HG03025 (cell line): ENCODE measurements at regions not wholly inside any gene's neighbourhood (a gene's known extent, or its start where the extent isn't known, plus 50 kb on each side); places are given as distances from the start of the nearest gene placed in this dataset.
"Not testable (repeated sequence)": the region's sequence is repeated elsewhere in the genome, so short reads cannot be mapped to it uniquely, and the experiment has no call there.

Experiments used
- ATAC-seq: cut with Tn5 transposase; IDR thresholded peaks from one replicate; pipeline ENCODE4 v1.9.1; 2021; ENCODE audit warnings: mild to moderate bottlenecking, moderate library complexity; ENCODE audit not compliant: unreplicated experiment, low FRiP score

- not testable (repeated sequence) for ATAC-seq
Measured at GRCh38 chr1:206358771-206359170, 111.5 kb upstream of the IKBKE start.

GRCh38 chr1:206359377-206359776, 110.9 kb upstream of the IKBKE start:
- ATAC-seq, result not testable (repeated sequence)

DNA sequence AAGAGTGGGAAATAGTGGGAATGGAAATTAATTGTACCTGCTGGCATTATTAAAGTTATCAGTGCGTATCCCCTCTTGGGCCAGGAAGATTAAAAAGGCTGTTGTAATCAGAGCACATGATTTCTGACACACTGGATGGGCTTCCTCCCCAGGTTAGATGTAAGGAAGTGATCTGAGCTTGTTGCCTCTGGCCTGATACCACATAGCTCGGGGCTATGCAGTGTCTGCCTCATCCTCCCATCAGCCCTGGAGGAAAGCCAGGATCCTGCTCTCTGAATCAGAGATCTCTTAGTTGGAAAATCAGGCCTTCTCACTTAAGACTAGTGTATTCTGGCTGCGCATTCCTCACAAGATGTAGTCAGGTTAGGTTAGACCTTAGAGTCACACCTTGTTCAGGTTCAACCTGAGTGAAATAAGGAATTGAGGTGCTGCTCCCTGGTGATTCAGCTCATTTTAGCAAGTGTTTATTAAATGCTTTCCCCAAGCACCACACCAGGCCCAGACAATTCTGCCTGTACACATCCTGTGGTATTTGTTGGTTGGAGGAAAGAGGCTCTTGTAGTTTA, 108.2 kb upstream of the IKBKE start:
- ATAC-seq, result not testable (repeated sequence)

DNA sequence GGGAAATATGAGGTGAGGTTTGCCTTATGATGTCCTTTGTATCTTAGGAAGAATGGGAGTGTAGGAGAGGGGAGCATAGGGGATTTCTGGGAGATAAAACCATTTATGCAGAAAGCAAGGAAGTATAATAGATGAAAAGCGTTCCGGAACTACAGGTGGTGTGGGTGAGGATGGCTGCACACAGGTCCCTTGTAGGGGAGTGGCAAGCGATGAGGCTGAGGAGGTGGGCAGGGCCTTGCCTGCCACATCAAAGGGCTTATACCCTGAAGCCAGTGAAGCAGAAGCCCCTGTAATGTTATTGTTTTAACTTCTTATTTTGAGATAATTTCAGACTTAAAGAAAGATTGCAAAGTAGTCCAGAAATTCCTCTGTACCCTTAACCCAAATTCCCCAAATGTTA, 107.3 kb upstream of the IKBKE start:
- not testable (repeated sequence) for ATAC-seq

DNA sequence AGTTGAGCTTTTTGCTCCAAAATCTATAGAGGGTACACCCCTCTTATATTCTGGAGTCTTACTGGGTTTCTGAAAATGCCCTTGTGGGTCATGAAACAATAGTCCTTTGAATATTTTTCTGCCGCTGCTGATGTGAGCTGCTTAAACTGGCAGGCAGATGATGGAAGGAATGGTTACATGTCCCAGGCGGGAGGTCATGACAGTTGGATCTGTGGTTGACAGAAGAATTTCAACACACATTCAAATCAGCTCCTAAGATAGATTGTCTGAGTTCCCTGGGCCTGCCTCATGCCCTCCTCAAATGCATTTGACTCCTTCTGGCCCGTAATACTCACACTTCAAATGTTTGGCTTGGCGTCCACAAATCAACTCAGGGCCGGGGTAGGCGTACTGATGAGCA, 105.0 kb upstream of the IKBKE start:
- ATAC-seq, result not testable (repeated sequence)

DNA sequence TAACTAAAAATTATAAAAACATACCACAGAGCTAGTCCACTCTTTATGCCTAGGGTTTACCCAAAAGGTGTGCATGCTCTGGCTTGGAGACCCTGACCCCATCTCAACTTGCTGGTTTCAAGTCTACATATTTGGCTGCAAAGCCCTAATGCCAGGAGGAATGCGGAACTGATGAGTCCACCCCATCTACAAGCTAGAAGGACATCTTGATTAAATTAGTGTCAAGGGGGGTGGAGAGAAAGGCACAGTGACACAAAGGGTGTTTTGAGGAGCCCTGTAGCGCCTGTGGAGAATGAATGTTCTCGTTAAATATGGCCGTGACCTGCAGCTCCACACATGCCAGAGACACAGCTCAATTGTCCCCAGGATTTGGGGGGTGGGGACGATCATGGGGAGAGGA, 104.1 kb upstream of the IKBKE start:
- not testable (repeated sequence) for ATAC-seq

- ATAC-seq, result not testable (repeated sequence)
Measured at GRCh38 chr1:206366772-206367171, 103.5 kb upstream of the IKBKE start.

DNA sequence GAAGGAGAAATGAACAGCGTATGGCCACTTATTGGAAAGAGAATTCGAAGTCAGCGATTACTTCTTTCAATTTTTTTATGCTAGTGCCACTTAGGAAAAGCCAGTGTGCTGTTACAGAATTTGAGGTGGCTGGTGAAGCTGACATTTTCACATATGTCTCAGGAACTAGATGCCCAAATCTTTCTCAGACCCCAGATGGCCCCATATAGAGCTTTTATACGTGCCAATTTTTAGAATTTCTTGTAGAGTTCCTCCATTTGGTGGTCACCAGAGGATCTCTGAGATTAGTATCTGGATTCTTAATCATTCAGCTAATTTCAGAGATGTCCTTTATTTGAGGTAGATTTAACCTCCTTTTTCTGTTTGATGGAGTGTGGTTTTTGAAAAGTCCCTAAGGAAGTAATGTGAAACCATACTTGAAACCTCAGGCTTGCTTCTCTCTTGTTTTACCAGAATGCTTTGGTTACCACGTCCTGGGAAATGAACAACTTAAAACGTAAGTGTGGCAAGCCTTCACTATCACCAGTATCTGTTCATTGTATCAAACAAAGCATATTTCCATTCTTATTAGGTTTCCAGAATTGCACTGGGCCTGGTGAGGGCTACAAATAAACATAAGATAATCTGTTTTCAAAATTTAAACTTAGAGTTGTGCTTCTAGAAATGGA, 102.2 kb upstream of the IKBKE start:
- ATAC-seq, result not testable (repeated sequence)

GRCh38 chr1:206374725-206375124, 95.6 kb upstream of the IKBKE start:
- not testable (repeated sequence) for ATAC-seq

GRCh38 chr1:206375552-206375951, 94.7 kb upstream of the IKBKE start:
- not testable (repeated sequence) for ATAC-seq

- ATAC-seq, result not testable (repeated sequence)
Measured at GRCh38 chr1:206378506-206378905, 91.8 kb upstream of the IKBKE start.

- not testable (repeated sequence) for ATAC-seq
Measured at GRCh38 chr1:206379245-206379644, 91.0 kb upstream of the IKBKE start.

- ATAC-seq, result not testable (repeated sequence)
Measured at GRCh38 chr1:206380163-206380790, 90.0 kb upstream of the IKBKE start.

DNA sequence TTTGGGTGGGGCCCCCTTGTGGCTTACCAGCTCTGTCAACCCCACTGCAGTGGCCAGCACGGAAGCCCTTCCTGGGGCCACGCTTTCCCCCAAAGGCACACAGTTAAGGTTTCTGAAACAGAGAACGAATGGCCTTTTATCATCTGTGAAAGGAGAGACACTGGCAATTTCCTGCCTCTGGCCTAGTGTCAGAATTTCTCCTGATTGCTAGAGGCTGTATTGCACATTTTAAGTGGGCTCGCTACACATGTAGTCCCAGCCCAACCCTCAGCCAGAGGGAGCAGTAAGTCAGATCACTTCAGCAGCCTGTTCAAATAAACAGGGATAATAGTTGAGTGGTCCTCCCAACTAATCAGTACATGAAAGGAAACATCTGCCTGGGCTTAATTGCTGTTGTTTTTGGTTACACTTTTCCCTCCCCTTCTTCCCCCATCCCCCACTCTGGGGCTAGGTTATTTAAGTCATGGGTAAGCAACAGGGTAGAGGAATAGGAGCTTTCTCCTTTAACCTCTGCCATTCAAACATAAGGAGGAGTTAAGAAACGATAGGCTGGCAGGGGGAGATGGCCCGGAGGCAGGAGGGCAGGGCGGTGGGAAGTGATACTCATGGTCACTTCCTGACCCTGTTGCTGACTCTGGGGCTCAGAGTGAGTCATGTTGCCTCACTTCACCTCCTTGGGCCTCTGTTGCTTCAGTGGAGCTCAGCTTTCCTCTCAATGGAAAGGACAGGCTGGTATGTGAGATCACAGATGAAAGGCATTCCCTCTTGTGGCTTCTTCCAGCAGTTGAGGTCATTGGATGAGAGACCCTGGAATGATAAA, 89.3 kb upstream of the IKBKE start:
- ATAC-seq, result peak; percentile 49

DNA sequence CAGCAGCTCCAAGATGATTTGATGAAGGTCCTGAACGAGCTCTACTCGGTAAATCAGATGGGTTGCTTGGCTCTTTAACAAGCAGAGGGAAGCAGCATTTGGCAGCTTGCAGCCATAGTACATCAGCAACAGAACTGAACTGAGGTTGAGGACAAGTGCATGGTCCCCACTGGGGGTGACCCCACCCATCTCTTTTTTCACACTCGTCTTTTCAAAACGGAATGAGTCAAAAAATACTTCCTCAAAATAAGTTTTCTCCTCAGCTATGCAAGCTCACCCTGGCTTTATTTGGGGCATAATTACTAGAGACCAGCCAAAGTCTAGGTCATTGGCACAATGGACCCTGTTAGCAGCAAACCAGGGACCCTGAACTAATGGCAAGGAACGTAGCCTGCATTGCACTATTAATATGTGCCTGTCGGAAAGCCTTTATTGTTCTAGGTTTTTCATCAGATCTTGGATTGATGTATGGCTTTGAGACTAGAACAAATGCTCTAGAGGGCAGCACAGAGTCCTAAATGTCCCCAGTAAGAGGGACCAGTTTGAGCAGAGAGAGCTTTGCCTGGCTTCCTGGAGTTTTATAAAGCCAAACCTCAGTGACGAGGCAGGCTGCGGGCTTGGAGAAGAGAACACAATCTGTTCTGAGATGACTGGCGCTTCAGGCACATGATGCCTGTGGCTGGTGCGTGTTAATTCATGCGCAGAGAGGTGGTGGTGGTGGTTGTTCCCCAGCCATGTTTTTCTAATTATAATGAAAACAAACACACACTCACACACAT, 86.1 kb upstream of the IKBKE start:
- not testable (repeated sequence) for ATAC-seq

GRCh38 chr1:206384891-206385290, 85.4 kb upstream of the IKBKE start:
- ATAC-seq, result not testable (repeated sequence)

GRCh38 chr1:206387631-206388030, 82.6 kb upstream of the IKBKE start:
- ATAC-seq, result not testable (repeated sequence)

DNA sequence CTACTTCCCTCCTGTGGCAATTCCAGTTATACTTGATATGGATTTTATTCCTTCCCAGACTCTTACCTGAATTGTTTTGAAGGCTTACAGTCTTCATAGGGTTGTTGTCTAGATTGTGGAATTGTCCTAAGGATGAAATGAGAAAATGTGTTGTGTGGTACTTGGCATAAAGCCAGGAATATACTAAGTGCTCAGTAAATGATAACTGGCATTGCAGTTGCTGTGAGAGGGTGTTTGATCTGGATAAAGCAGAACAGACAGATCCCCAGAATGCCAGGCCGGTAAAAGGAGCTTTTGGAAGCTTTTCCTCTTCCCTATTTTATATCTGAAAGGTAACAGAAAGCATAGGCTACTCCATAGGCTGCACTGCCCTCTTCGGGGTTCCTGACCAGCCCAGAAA, 78.4 kb upstream of the IKBKE start:
- ATAC-seq, result not testable (repeated sequence)

DNA sequence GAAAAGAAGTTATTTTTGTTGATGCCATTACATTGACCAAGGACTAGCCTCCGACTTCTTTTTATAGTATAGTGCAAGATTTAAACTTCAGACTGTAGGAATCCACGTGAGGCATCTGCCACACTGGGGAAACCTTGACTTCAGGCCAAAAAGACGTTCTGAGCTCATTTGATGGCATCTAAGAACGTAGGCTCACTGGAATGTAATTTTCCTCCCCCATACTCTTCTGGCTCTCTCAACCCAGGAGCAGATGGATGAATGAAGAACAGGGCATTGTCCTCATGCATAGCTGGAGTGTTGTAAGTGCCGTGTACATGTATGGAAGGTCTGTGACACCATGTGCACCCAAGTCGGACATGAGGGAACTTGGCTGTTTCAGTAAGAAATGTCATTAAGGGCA, 72.8 kb upstream of the IKBKE start:
- ATAC-seq, result not testable (repeated sequence)

DNA sequence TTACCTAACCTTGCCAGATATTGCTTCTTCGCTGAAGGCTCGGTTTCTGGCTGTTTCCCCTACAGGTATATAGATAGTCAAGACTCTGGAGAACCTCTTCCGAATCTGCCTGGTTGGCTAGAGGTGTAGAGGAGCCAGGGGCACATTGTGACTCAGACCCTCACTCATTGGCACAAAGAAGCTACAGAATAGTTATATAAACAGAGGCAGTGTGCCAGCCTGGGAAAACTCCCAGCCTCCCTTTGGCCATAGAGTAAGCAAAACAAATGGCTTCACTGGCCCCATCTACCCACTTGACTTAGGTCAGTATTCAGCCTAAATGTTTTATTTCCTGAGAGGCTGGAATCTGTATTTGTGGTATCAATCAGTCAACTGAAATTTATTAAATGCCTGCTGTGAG, 72.0 kb upstream of the IKBKE start:
- not testable (repeated sequence) for ATAC-seq
